ENCODE measurements at regions not wholly inside any gene's neighbourhood (a gene's known extent, or its start where the extent isn't known, plus 50 kb on each side); places are given as distances from the start of the nearest gene placed in this dataset.

DNA sequence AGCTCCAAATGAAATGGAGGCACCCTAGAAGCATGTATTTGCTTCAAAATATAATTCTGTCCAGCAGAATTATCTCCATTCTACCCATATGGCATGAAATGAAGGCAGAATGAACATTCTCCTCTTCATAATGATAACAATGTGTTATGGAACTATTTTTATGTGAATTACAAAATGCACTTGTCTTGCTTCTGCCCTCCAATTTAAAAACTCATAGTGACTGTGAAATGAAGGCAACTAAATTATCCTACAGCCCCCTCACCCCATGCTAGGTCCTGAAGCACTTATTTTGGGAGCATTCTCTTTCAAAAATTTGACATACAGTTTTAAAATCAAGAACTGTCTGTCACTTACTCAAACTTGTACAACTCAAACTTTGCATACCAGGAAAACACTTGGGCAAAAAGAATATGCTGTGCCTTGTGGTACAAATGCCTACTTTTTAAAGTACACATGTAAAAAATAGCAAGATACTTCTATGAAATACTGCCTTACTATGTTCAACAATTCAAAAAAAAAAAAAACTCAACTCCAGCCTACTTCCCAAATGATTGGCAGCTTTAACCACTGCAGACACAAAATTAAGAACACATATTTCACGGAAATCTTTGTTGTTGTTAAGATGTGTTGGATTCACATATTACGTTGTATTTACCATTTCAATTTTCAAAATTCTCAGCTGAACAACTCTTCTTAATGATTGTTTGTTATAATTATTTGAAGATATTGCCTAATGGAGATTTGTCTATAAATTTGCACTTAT, 213.3 kb upstream of the NFIA start:
- TF ChIP-seq, protein P1, sequence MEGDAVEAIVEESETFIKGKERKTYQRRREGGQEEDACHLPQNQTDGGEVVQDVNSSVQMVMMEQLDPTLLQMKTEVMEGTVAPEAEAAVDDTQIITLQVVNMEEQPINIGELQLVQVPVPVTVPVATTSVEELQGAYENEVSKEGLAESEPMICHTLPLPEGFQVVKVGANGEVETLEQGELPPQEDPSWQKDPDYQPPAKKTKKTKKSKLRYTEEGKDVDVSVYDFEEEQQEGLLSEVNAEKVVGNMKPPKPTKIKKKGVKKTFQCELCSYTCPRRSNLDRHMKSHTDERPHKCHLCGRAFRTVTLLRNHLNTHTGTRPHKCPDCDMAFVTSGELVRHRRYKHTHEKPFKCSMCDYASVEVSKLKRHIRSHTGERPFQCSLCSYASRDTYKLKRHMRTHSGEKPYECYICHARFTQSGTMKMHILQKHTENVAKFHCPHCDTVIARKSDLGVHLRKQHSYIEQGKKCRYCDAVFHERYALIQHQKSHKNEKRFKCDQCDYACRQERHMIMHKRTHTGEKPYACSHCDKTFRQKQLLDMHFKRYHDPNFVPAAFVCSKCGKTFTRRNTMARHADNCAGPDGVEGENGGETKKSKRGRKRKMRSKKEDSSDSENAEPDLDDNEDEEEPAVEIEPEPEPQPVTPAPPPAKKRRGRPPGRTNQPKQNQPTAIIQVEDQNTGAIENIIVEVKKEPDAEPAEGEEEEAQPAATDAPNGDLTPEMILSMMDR (IDR thresholded peaks at IDR 0.05), result no peak
- no peak for TF ChIP-seq POLR2A (IDR thresholded peaks at IDR 0.05)

Measured in suprapubic skin (tissue), 3 donors.